D341Med (cell line): ENCODE measurements at regions not wholly inside any gene's neighbourhood (a gene's known extent, or its start where the extent isn't known, plus 50 kb on each side); places are given as distances from the start of the nearest gene placed in this dataset.
"Not testable (repeated sequence)": the region's sequence is repeated elsewhere in the genome, so short reads cannot be mapped to it uniquely, and the experiment has no call there.

Source experiments
- DNase-seq: peaks from one replicate; pipeline ENCODE4 v3.0.0; 2012; ENCODE audit warnings: low spot score

DNA sequence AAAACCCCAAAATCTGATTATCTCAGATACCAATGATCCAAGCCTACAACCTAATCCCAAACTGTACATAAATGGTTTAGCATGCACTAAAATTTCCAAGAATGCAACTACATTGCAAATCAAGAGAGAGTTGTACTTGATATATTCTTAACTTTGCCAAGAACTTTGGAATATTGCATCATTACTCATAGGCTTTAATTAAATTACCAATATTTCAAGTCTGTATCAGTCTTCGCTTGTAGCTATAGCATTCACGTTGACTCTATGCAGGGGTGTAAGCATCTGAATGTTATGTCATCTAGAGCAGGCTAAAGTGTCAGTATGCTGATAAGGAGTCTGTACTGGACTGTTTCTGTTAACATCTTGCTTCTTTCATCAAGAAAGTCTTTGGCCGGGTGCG is 56.3 kb downstream of the FOXI3 start:
- DNase-seq = no peak

DNA sequence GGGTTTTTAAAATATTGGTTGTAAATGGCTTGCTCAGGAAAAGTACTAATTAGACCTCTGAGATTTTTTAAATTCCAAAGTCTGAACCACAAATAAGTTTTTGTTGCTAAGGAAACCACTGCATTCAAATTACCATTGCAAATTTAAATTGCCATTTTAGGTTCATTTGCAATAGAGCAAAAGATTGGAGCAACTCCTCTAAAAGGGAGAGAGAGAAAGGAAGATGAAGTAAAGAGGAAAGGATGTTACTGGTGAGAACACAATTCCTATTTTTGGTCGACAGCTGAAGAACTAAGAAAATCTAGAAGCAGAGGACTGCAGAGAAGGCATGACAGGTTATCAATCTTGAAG is 74.9 kb downstream of the FOXI3 start:
- no peak for DNase-seq

DNA sequence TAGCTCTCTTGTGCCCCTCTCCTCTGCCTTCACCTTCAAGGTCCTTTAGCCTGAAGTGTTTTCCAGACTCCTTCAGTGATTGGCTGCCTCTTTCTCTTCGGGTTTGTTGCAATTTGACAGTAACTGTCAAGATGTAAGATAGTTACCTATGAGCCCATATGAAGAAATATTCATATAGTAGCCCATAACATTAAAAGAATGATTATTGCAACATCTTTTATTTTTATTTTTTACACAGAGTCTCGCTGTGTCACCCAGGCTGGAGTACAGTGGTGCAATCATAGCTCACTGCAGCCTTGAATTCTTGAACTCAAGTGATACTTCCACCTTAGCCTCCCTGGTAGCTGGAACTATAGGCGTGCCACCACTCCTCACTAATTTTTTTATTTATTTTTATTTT is 80.5 kb downstream of the FOXI3 start:
- no peak for DNase-seq

DNA sequence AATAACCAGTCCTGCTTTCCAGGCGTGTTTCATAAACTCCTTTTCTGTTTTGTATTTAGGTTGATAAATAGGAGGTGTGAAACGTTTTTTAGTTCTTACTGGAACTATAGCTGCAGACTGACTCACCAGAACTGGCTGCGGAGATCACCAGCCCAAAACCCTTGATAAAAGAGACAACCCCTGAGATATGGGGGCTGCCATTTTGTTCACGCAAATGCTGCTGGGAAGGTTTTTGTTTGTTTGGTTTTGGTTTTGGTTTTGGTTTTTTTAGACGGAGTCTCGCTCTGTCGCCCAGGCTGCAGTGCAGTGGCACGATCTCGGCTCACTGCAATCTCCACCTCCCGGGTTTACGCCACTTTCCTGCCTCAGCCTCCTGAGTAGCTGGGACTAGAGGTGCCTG is 87.1 kb downstream of the FOXI3 start:
- DNase-seq = not testable (repeated sequence)

DNA sequence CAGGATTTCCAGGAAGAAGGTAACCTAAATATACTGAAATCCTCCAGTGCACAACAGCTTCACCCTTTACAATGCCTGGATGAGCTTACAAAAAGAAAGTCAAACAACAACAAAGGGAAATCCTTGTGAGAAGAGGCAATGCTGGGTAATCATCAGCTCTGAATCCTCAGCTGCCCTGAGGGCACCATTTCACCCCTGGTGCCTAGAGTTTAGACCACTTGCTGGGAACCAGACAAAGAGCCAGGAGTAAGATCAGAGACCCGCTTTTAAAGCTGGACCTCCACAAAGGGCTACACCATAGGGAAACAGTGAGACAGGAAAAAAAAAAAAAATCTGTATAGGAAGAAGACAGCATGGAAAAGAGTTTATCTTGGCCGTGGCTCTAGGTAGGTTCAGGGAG is 97.0 kb downstream of the FOXI3 start:
- no peak for DNase-seq

DNA sequence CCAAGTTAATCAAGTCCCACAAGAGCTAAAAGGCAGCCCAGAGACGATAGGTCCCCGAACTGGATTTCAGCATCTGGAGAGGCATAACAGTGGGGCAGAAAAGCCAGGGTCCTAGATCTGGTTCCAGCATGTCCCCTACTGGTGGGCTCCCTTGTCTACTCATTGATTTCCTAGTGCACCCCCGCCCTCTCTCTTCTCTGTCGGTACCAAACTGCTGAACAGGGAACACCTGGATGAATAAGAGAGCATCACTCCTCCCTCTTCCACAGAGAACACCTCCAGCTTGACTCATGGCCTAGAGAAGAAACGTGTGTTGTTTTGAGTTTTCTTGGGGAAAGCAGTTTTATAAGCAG is 101.3 kb downstream of the FOXI3 start:
- no peak for DNase-seq

DNA sequence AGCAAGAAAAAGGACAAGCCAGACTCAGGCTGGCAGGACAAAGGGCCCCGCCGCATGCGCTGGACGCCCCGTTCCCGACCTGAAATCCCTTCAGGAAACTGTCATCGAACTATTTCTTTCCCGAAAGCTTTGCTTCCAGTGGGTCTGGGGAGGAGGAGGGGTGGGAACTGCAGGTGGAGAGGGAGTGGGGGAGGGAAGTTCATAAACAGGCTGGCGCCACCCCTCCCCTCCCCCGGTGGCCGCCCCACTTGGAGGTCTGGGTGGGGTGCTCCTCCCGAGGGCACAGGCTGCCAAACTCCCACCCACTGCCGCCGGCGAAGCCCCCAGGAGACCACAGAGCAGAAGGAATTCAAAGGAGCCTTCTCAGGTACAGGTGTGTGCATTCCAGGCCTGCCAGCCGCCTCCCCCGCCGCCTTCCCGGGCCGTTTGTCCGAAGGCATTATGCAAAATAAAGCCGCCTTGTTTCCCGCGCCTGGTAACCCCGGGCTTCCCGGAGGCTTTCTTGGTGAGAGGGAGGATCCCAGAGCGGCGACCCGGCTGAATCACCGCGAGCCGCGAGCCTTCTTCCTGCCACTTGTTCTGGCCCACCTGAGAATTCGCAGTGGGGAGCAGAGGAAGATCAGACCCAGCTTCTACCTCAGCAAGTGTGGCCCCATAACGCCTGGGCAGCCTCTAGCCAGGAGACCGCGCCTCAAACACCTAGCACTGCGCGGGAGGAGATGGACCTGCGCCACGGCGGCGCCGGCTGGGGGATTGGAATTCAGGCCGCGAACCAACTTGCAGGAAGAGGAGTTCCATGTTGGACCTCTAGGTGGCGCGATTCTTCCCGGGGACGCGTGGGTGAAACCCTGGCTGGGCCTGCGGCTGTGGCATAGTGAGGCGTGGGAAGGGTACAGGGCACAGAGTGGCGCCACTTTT is 101.9 kb downstream of the FOXI3 start:
- DNase-seq = peak; percentile 69

DNA sequence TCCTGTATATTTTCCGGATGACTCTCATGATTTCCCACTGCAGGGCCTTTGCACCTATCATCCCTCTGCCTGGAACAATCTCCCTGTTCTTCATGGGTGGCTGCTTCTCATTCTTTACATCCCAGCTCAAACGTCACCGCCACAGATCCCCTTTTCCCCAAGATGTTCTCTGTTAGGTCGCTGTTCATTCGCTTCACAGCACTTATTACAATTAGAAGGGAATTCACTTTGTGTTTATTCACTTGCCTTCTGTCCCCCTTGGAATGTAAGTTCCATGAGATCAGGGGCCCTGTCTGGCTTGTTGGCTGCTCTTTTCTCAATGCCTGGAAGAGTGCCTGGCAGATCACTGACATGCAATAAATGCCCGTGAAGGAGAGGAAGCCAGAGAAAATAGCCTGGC is 106.7 kb downstream of the FOXI3 start:
- DNase-seq = no peak

DNA sequence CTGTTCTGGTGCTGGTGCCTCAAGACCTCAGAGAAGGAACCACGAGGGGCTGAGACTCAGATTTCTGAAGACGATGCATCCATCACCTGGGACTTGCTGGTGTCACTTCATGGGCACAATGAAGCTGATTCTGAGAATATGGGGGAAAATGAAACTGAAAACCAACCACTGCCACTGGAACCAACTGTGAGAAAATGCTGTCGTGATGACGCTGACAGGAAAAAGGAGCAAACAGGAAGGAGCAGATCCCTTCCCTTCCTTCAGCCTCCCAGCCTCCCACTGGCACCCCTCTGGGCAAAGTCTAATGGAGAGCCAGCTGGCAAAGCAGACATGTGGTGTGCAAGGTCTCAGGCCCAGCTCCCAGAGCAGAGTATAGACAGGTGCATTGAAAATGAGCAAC is 109.7 kb downstream of the FOXI3 start:
- no peak for DNase-seq

DNA sequence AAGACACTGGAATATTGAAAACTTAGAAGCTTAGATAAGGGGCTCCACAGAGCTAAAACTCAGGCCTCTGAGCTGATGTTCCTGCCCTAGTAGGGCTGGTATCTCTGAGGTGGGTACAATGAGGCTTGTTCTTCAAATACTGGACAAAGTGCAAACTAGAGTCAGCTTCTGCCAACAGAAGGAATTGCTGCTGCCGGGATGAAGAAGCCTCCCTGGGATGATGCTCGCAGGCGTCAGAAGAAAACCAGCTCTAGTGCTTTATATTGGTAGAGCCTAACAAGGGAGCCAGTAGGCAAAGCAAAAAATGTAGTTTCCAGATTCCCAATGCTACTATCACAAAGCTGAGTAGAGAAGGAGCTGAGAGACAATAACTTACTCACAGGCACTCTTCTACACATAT is 118.1 kb downstream of the FOXI3 start:
- DNase-seq = no peak

DNA sequence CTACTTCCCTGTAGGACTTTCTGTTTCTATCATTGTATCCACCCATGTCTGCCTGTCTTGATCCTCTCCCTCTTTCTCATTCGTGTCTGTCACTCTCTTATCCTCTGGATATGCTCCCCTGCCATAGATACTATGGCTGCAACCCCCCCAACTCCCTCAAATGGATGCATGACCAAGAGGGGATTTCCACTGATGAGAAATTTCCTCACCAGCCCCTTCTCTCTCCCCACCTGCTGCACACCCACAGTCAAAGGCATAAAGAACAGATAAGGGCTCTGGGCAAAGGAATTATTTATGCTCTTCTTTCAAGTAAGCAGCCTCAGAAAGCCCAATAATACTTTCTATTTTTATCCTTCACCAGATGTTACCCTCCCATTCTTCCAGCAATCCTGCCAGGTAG is 121.3 kb downstream of the FOXI3 start:
- DNase-seq = no peak

DNA sequence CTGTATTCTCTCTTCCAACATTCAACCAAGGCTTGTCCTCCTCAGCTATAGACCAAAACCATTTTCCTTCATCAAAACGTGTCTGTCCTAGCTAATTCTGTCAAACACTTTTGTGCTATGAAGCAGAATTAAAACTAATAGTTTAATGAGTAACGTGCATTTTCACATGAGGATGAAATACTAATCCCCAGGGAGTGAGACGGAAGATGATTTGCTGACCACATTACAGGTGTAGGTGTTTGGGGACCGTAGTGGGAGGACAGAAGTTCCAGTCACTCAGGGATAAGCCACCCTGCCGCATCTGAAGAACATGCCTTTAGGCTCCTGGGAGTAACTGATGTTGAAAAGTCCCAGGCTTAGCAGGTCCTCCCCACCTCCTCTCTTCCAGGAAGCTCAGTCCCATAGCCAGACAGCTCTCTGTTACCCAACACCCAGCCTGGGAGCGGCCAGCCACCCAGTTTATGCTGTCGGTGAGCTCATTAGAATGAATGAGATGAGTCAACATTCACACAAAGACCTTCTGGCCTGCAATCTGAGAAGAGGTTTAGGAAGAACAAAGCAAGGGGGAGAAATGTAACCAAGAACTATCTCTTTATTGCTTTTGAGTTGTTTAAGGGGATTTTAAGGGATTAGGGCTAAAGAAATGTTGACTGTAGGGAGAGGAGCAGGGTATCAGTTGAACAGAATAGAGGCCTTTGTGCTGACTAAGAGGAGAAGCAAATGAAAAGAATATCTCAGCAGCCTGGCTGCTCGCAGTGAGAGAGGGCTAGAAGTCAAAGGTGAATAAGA is 122.5 kb downstream of the FOXI3 start:
- no peak for DNase-seq

DNA sequence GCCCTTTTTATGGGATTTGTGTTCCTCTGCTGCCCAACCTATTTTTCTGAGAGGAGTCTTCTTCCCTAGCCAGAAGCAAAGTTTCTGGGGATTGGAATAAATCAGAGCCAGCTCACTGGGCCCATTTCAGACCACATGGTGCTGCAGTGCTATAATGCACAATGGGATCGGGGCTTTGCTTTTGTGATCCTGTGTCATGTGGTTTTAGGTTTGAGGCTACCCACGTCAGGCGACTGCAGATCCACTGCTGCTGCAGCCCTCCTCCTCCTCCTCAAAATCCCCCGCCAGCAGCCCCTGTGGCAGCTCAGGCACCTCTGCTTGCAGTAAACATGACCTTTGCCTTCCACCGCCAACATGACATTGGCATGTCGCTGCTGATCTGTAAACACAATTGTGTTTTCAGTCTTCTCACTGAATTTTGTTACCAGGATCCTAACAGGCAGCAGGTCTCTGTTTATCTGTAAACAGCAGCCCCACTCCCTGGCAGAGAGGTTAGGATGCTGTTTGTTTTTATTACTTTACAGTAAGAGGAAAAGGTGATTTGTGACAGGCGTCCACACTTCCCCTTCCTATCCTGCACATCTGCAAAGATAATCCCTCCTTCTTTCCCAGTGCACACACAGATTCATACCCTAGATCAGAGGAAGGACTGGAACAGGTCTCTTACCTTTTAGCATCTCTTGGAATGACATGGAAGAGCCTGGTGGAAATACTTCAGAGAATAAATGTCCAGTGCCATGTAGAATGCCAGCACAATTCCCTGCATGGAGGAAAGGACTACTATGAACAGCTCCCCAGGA is 130.8 kb downstream of the FOXI3 start:
- no peak for DNase-seq

DNA sequence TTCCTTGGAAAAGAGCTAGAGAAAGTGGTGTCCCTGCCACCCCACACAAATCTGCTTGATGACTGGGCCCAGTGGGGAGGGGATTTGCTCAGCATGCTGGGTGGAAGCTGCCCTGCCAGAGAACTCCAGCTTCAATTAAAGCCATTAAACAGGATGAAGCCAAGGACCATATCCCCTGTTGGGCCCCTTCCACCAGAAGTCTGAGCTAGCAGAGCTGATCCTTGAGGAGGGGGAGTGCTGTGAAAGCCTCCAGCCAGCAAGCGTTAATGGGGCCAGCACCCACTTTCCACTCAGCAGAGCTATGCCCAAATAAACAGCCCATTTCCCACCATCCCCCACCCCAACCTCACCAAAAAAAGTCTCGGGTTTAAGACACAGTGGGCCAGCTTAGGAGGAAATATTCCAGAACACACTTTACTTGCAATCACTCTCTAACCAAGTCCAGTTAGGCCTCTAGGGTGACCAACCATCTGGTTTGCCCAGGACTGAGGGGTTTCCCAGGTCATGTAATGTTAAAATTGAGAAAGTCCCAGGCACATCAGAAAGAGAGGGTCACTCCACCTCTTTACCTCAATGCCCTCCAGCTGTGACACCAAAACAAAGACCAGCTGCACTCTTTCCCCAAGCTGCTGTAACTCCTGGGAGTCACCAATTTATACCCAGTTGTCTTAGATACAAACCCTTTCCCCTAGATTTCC is 132.3 kb downstream of the FOXI3 start:
- no peak for DNase-seq

DNA sequence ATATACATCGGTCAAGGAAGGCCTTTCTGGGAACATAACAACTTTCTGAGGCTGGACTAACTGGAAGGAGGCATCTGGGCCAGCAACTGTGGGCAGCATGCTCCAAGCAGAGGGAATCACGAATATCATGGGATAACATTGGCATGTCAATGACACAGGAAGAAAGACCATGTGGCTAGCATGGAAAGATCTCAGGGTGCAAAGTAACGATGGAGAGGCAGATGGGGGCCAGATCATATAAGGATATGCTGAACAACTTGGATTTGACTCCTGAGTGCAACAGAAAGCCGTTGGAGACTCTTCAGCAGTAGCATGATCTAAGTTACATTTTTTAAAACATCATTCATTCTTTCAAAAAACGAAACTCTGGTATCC is 133.6 kb downstream of the FOXI3 start:
- no peak for DNase-seq

DNA sequence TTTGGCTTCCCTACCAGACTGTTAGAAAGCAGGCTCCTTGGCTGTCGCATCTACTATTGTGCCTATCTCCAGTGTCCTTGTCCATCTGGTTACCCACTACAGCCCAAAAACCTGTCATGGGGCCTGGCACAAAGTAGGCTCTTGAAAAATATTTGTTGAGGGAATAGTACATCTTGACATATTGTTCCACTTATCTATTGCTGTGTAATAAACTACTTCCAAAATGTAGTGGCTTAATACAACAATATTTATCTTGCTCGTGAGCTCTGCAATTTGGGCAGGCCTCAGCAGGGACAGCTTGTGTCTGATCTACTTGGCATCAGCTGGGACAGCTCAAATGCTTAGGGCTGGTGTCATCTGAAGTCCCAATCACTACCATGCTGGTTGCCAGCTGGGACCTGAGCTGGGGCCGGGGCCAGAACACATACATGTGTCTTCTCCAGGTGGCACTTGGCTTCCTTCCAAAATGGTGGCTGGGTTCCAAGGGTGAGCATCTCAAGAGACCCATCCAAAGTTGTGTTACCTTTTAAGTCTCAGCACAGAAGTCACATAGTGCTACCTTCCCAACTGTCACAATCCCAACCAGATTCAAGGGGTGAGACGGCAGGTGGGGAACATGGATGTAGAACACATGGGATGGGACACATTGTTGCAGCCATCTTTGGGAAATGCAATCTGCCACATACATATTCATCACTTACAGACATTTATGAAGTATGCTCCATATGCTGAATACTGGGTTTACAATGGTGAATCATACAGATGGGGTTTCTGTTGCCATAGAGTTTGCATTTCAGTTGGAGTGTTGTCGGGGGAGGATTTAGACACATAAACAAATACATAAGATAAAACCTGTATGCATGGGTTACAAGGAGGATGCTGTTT is 134.2 kb downstream of the FOXI3 start:
- no peak for DNase-seq

DNA sequence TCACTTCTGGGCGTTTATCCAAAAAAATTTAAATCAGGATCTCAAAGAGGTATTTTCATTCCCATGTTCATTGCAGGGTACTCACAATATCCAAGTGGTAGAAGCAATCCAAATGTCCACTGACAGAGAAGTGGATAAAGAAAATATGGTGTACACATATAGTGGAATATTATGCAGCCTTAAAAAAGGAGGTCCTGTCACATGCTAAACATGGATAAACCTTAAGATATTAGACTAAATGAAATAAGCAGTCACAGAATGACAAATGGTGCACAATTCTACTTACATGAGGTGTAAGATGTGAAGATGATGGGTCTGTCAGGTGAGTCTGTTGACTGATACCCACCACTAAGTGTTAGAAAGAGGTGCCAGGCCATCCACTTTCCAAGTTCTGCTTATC is 140.6 kb downstream of the THNSL2 start:
- no peak for DNase-seq

DNA sequence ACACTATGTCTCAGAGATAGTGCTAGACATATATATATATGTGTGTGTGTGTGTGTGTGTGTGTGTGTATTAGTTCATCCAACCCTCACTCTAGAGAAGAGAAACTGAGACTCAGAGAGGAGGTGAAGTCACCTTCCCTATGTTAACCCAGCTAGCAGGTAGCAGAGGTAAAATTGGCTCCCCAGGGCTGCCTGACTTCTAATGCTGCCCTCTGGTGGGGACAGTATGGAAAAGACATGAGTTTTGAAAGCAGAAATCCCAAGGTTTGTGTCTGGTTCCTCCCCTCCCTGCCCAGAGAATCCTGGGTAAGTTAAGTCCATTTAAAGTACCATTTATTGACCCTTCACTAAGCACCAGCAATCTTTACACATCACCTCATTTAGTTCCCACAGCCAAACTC is 137.7 kb downstream of the THNSL2 start:
- DNase-seq = peak; percentile 43

DNA sequence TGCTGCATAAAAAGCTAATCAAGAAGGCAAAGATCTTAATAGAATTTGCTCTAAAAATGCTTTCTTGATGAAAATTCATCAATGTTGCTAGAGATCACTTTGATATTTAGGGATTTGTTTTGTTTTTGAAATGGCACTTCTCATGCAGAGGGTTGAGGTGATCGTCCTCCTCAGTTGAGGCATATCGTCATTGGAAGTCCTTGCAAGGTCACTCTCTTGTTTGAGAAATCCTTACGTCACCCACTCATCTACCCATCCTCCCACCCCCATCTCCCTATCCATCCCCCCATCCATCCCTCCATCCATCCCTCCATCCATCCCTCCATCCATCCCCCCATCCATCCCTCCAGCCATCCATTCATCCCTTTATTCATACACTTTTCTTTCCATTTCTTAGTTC is 133.7 kb downstream of the THNSL2 start:
- no peak for DNase-seq

DNA sequence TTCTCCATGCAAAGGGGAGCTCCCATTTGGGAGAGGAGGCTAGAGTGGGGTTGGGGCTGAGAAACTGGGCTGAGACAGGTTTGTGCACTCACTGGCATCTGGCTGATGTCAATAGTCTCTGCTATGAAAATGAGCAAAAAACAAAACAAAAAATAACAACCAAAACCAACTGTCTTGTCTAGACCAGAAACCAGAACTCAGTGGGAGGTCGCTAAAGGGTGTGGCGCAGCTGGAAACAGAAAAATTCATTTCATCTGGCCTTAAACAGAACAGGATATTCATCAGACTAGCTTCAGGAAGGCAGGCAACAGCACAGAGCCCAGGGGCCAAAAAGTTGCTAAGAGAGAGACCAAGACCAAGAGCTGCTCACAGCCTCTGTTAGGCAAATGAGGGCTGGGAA is 126.1 kb downstream of the THNSL2 start:
- no peak for DNase-seq

DNA sequence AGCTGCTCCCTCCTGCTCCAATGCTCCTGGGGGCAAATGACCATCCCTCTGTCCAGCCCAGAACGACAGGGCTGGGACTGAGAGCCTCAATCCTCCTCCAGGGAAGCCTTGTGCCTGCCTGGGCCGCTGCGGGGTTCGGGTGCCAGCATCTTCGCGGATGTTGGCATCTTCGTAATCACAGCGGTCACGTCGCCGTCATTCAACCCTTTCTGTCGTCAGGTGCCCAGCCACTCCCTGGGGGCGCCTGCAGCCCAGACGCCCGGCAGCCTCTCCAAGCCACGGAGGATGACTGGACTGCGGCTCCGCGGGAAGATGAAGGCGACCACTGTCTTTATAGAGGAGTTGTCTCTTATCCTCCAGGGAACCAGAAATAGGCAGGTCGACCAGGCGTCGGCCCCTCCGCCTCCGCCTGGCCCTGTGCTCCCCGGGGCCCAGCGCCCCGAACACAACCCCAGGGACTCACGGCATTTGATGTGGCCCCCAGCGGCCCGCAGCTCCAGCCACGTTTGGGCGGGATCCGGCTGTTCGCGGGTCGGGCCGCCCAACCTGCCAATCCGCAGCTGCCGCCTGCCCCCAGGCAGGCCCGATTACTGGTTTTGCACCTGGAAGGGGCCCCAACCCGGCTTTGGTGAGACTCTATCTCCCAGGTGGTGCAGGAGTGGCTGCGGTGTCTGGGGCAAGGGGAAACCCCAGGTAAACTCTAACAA is 113.9 kb downstream of the THNSL2 start:
- no peak for DNase-seq
